ENCODE measurements at regions not wholly inside any gene's neighbourhood (a gene's known extent, or its start where the extent isn't known, plus 50 kb on each side); places are given as distances from the start of the nearest gene placed in this dataset.

- Mint-ChIP-seq H3K27ac (no peak overlapping the region), H3K9me3 (ENCODE audit: insufficient read depth) (no peaks in the 10 kb centered on the region), H3K27me3 (peaks cover 27% of the 10 kb centered on the region), H3K4me1 (peaks cover 2% of the 10 kb centered on the region), H3K4me3 (no peak overlapping the region)
- Histone ChIP-seq H4K20me1 (ENCODE audit: control insufficient read depth, insufficient read depth, low read length, poor library complexity, severe bottlenecking) (no peaks in the 10 kb centered on the region), H3K4me3 (ENCODE audit: control extremely low read depth in 1 of 5, extremely low read depth in 1 of 5, insufficient read depth in 1 of 5, low read depth in 2 of 5, low read length in 4 of 5) (no peak overlapping the region), H3K4me1 (ENCODE audit: control insufficient read depth in 2 of 2, insufficient read depth in 2 of 2, low read length in 2 of 2) (peaks cover 0 to 3% of the 10 kb centered on the region in 2 donors), H3K79me2 (ENCODE audit: control insufficient read depth, insufficient read depth, low read length) (no peaks in the 10 kb centered on the region), H3K9ac (ENCODE audit: low read length) (no peak overlapping the region), H3K4me2 (replicated peaks; ENCODE audit: low read depth, low read length, poor library complexity, severe bottlenecking) (no peak overlapping the region), H3K9me3 (ENCODE audit: control extremely low read depth in 1 of 3, control insufficient read depth in 2 of 3, insufficient read depth in 1 of 3, low read length in 2 of 3) (no peaks in the 10 kb centered on the region), H3K27me3 (replicated peaks in 1 of 4; ENCODE audit: control extremely low read depth in 1 of 4, control insufficient read depth in 3 of 4, insufficient read depth in 4 of 4, low read length in 3 of 4) (peaks cover 0 to 2% (median 0%) of the 10 kb centered on the region in 4 experiments), H2AFZ (ENCODE audit: insufficient read depth, low read depth, low read length, poor library complexity, severe bottlenecking) (no peak overlapping the region), H3K27ac (ENCODE audit: low read length in 2 of 2) (no peak overlapping the region), H3K36me3 (replicated peaks in 1 of 2; ENCODE audit: control extremely low read depth in 1 of 2, control insufficient read depth in 1 of 2, extremely low read depth in 1 of 2, insufficient read depth in 2 of 2, low read length in 1 of 2) (no peaks in the 10 kb centered on the region)
- TF ChIP-seq CTCF (IDR thresholded peaks at IDR 0.05), result no peak
- no peak for TF ChIP-seq EZH2 (IDR thresholded peaks at IDR 0.05; ENCODE audit: borderline replicate concordance, insufficient read depth, low read depth, low read length, poor library complexity, severe bottlenecking)
- POLR2A ChIA-PET, result no interaction called here
- 100% methylated on average over 2 of the region's 5 CpGs for WGBS (ENCODE audit: insufficient coverage)
- ATAC-seq (ENCODE audit: low read depth), result no peak
- CTCF ChIA-PET, result no interaction called here
- intact Hi-C loops (cut with micrococcal nuclease), result no loop called here
- DNase-seq, result no peak
Measured at GRCh38 chr4:123674762-123675465, 278.3 kb downstream of the SPRY1 start.

- DNase-seq, result no peak
- ChIA-PET POLR2A (no interaction called here), CTCF (no interaction called here)
- intact Hi-C loops (cut with micrococcal nuclease), result no loop called here
- Mint-ChIP-seq H3K27ac (no peak overlapping the region), H3K4me3 (no peak overlapping the region), H3K4me1 (peaks cover 2% of the 10 kb centered on the region), H3K27me3 (peaks cover 27% of the 10 kb centered on the region), H3K9me3 (ENCODE audit: insufficient read depth) (no peaks in the 10 kb centered on the region)
- Histone ChIP-seq H3K4me3 (ENCODE audit: control extremely low read depth in 1 of 5, extremely low read depth in 1 of 5, insufficient read depth in 1 of 5, low read depth in 2 of 5, low read length in 4 of 5) (no peak overlapping the region), H2AFZ (ENCODE audit: insufficient read depth, low read depth, low read length, poor library complexity, severe bottlenecking) (no peak overlapping the region), H4K20me1 (ENCODE audit: control insufficient read depth, insufficient read depth, low read length, poor library complexity, severe bottlenecking) (no peaks in the 10 kb centered on the region), H3K9me3 (ENCODE audit: control extremely low read depth in 1 of 3, control insufficient read depth in 2 of 3, insufficient read depth in 1 of 3, low read length in 2 of 3) (no peaks in the 10 kb centered on the region), H3K36me3 (replicated peaks in 1 of 2; ENCODE audit: control extremely low read depth in 1 of 2, control insufficient read depth in 1 of 2, extremely low read depth in 1 of 2, insufficient read depth in 2 of 2, low read length in 1 of 2) (no peaks in the 10 kb centered on the region), H3K9ac (ENCODE audit: low read length) (no peak overlapping the region), H3K27me3 (replicated peaks in 1 of 4; ENCODE audit: control extremely low read depth in 1 of 4, control insufficient read depth in 3 of 4, insufficient read depth in 4 of 4, low read length in 3 of 4) (peaks cover 0 to 2% (median 0%) of the 10 kb centered on the region in 4 experiments), H3K27ac (ENCODE audit: low read length in 2 of 2) (no peak overlapping the region), H3K4me2 (replicated peaks; ENCODE audit: low read depth, low read length, poor library complexity, severe bottlenecking) (no peak overlapping the region), H3K4me1 (ENCODE audit: control insufficient read depth in 2 of 2, insufficient read depth in 2 of 2, low read length in 2 of 2) (peaks cover 0 to 3% of the 10 kb centered on the region in 2 donors), H3K79me2 (ENCODE audit: control insufficient read depth, insufficient read depth, low read length) (no peaks in the 10 kb centered on the region)
- ATAC-seq (ENCODE audit: low read depth), result no peak
- no CpG with 5 or more reads among the region's 1 CpG for WGBS (ENCODE audit: insufficient coverage)
- TF ChIP-seq EZH2 (IDR thresholded peaks at IDR 0.05; ENCODE audit: borderline replicate concordance, insufficient read depth, low read depth, low read length, poor library complexity, severe bottlenecking) (no peak), CTCF (IDR thresholded peaks at IDR 0.05) (no peak)
Measured at GRCh38 chr4:123675567-123675966, 279.0 kb downstream of the SPRY1 start.

Data from B cell (primary cell).